Middle frontal gyrus (tissue), 1 donor: ENCODE measurements at regions not wholly inside any gene's neighbourhood (a gene's known extent, or its start where the extent isn't known, plus 50 kb on each side); places are given as distances from the start of the nearest gene placed in this dataset.

Source experiments
- DNase-seq: peaks from one replicate; pipeline ENCODE4 v3.0.0-alpha.2; 2015; ENCODE audit warnings: low spot score; ENCODE audit errors: extremely low spot score

DNA sequence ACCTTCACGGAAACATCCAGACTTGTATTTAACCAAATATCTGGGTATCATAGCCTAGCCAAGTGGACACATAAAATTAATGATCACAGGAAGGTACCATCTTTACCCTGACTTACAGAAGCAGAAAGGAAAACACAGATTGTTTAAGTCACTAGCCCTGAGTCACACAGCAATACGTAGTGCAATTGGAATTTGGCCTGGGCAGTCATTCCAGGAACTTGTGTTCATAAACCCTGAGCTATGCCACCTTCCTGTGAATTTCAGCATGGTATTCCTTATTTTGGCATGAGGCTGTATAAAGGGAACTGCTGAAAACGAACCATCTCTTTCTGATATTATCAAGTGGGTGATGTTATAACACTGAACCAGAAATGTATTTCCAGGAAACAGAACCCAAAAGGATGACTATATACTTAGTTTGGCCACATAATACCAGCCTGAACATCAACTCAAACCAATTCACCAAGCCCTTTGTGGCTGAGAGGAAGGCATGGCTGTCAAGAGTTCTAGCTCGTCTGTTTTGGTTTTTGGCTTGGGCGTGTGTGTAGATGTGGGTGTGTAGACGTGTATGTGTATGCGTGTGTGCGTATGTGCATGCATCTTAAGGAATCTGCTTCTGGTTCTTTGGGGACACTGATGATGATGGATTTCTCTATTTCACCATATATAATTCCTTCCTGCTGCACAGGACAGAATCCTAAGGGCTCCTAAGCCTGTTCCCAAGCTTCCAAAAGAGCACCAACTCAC lies 533.4 kb upstream of the ID2 start:
- DNase-seq, result no peak

DNA sequence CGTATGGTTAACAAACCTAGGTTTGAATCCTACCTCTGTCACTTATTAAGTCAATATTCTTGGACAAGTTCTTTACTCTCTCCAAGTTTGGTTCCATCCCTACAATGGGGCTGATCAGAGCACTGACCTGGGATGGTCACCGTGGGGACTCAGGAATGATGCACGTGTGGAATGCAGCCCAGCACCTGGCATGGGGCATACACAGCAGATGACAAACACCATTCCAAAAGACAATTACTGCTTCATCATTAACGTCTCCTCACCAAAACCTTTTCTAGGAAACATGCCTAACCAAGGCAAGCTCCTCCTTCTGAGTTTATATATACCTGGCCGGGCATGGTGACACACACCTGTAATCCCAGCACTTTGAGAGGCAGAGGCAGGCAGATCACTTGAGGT lies 532.9 kb upstream of the ID2 start:
- no peak for DNase-seq

DNA sequence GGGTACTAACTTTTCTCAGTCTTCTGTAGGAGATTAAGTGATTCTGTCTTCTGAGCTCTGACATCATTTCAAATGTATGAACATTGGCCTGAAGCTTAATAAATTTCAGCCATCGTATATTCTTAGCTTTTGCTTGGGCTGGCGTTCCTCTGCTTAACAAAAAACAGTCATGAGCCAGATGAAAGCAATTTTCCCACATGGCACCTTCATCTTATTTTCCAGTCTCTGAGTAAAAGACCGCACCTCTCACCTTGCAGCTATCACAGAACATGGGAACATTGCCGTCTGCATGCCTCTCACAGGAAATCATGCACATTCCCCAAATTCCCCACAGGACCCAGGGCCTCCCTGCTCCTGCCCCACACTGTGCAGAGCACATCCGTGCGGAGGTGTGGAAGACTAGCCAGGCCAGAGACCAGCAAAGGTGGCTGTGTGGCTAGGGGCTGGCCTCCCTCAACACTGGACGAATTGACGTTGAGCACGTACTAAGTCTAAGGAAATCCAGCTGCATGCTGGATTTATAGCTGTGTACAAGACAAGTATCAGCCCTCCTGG lies 531.8 kb upstream of the ID2 start:
- no peak for DNase-seq

DNA sequence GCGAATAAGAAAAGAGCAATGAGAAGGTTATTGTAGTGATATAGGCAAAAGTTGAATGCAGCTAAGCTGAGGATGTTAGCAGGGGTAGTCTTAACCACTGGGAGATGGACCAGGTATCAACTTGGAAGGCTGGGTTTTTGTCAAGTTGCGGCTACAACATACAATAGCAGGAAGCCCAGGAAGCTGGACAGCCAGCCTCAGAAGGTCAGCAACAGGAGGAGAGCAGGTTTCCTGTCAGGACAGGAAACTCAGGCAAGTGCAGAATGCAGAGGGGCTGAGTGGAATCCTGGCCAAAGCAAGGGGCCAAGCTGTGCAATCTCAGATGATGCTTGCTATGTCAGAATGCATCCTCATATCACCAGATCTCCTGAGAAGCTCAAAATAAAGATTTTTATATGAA lies 530.0 kb upstream of the ID2 start:
- DNase-seq, result no peak

DNA sequence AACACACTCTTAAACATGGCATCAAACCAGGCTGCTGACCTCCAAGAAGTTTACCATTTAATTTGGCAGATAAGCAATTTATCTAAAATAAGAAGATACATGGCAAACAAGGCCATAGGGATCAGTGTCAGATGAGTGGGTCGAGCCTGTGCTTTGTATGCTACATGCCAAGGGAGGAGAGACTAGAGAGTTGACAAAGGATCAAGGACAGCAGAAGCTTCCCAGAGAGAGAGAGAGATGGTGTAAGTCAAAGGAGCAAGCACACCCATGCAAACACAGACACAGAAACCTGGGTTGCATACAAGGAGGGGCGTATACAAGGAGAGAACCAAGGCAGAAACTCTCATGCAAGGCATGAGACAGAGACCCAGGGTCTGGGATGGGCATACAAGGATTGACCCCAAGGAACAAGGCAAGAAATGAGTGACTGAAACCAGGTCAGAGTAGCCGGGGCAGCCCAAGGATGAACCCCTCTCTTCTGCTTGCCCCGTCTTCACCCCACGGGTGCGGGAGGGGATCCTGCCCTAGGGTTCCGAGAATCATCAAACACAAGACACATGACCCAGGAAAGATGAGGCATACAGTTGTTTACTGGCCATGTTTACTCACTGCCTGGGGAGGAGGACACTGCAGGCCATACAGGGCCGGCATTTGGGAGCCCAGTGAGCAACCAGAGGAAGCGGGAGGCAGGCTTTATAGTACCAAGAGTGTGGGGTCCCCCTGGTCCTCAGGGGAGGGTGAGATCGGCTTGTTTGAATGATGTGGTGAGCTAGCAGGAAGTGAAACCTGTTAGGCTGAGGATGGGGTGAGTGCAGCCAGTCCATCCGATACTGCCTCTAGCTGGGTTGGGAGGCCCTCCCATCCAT lies 529.2 kb upstream of the ID2 start:
- DNase-seq, result no peak

DNA sequence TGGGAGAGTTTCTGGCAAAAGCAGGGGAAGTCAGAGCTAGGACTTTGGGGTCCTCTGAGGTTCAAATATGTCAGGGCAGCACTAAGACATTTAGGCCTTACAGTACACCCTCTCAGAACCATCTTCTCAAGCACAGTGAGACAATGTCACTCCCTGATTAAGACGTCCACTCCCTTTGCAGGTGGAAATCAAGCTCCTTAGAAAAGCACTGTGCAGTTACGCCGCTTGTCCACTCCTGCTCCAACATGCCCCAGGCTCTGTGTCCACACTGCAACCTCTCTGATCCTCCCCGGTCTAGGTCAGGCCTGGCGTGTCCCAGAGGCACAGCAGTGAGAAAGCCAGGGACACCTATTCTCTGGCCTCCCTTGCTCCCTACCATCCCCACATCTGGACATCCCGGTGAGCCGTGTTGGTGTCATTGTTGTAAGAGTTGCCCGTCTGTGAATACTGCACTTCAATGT lies 528.6 kb upstream of the ID2 start:
- DNase-seq, result no peak

DNA sequence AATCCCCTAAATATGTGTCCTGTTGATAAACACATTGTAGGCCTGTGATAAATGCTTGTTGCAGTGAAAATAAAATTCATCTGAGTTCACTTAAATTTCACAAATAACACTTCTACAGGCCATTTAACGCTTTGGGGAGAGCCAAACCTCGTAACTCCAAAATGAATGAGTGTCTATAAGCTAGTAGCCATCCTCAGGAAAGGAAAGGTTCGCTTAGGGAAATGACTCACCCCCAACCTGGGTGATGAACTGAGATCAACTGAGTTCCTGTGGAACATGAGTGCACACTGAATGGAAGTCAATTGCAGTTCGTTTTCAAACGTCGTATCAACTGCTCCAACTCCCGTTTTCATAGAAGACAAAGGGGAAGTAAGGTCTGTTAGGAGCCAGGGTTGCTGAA lies 527.6 kb upstream of the ID2 start:
- DNase-seq, result no peak

DNA sequence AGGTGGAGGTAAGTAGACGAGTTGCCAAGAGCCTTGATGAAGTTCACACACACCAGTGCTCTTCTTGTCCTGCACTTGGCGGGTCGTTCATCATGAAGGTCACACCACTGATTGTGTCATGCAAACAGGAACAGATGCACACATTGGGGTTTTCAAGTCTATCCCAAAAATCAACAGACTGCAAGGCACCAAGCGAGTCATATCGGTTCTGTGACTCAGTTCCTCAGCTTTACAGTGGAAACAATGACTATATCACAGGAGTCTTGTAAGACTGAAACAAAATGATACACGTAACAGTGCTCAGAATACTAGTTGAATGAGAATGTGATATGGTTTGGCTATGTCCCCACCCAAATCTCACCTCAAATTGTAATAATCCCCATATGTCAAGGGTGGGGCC lies 526.9 kb upstream of the ID2 start:
- DNase-seq, result no peak

DNA sequence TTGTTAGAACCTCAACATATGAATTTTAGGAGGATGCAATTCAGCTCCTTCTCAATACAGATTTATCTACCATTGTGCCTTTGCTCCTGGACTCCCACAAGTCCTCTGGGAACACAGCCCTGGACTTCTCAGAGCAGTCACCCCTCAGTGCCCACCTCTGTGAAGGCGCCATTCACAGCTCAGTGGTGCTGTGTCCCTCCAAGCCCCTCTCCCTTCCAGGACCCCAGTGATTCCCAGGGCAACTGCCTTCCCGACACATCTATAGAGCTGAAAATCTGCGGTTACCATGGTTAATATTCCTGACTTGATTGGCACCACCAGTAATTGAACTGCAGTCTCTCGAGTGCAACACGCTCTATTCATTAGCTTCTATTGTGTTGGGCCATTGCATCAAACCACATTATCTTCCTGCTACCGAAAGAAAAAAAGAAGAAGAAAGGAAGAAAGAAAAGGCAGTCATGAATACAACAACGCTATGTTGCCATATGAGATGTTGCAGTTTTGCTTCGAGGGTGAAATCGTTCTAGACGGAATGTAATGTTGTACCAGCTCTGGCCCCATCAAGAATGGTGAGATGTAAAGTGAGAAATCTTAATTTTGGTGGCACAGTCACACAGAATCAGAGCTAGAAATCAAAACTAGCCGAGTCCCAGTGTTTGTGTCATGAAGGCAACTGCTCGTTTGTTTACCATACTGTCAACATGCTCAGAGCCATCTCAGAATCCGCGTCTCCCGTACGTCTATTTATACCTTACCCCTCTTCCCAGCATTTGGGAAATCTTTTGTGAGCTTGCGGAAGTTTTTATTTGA lies 524.0 kb upstream of the ID2 start:
- DNase-seq, result no peak

DNA sequence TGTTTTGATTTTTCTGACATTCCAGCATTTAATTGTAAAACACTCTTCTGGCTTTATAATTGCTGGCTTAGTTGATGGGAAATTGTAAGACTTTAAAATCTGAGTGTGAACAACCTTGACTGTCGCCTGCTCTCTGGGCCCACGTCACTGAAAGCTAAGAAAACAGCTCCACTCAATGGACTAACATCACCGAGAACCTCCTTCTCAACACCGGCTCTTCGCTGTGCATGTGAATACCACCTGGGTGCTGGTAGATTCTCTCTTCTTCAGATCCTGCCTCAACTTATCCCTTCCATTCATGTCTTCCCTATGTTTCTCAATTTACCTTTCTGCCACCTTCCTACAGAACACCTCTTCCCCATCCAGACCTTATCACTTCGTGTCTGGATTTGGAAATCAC lies 523.1 kb upstream of the ID2 start:
- no peak for DNase-seq

DNA sequence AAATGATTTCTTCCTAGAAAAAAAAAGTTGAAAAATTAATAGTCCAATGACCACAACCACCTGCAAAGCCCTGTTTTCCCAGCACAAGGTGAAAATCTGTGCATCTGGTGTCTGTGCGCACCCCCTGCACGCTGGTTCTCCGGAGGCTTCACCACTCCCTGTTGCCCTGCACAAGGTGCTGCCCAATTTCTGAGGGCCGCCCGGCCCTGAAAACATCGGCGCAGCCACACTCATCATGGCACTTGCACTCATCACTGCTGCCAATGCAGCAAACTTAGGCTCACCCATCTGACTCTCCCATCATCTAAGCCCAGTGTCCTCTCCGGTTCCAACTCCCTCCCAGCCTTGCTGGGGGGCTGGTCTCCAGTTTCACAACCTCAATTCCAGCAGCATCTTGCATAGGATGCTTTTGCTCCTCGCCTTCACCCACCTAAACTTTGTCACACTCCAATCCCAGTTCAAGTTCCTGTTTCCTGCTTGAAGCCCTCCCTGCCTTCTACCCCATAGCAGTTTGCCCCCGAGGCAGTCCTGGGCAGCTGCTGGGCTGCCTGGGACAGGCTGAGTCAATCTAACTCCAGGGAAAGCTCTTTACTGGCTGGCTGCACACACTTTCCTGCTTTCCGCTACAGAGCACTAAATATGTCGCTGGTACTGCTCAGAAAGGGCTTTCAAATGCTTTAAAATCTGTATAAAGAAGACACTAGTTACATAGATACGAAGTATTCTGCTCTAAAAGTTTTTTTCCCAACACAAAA lies 522.5 kb upstream of the ID2 start:
- no peak for DNase-seq

DNA sequence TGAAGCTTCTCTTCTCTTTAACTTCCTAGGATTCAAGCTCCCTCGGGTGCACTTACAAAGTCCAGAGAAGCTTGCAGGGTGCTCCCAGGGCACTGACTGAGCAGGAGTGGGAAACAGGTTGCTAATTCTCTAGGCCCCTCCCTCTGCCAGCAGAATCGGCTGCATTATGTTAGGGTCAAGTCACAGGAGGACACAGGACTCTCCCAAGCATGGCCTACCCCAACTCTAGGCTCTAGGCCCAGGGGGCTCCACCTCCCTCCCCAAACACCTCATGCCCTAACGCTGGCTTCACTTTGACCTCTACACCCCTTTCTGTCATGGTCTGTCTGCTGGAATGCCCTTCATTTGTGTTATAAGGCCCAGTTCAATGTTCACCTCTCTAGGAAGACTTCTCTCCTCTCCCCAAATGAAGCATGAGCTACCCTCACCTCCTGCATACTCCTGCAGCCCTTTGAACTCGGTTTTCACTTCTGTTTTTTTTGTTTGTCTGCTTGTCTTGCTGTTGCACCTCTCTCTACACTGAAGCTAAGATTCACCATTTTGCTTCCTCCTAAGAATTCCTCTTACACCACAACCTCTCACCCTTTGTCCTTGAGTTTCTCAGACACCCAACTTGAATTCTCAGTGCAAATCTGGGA lies 521.8 kb upstream of the ID2 start:
- DNase-seq, result no peak

DNA sequence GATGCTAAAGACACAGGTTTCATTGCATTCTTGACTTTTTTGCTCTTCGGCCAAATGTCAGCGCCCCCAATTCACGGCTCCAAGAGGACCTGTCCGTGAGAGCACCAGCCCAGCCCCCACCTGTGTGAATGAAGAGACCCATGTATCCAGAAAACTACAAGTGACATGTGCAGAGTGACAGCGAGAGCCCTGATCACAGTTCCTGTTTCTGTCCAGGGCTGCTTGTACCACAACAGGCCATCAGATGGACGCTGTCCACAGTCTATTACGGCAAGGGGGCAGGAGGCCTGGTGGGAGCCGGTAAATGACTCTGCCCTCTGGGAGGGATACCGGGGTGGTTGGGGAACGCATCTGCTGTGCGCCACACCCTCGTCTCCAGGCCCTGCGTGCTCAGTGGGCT lies 520.9 kb upstream of the ID2 start:
- DNase-seq, result no peak

DNA sequence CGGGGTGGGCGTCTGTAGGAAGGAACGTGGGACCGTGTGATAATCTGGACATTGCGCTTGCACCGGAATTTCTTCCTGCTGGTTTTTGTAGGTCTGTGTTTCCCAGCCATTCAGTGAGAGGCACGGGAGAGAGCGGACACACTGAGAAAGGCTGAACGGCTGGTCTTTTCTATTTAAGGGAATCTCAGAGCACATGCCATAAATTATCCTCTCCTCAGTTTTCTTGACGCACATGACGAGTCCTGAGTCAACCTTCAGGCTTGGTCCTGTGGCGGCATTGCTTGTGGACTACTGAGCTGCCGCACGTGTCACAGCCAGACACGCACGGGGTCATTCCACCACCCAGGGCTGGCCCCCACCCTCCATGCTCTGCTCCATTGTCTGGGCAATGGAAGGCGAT lies 519.3 kb upstream of the ID2 start:
- no peak for DNase-seq

DNA sequence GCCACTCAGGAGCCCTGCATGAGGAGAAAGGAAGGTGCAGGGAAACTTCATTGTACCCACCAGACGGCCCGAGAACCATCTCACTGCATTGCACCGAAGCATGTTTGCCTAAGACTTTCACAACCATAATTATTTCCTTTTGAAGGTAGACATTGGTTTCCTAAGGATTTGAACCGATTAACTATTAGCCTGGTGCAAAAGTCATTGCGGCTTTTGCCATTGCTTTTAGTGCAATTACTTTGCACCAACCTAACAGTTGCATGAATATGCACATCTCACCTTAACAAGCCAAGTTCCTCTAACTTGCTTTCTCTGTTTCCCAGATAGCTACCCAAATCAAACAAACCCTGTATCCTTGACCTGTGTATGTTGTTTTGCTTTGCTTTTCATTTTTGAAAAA lies 516.3 kb upstream of the ID2 start:
- DNase-seq, result no peak

DNA sequence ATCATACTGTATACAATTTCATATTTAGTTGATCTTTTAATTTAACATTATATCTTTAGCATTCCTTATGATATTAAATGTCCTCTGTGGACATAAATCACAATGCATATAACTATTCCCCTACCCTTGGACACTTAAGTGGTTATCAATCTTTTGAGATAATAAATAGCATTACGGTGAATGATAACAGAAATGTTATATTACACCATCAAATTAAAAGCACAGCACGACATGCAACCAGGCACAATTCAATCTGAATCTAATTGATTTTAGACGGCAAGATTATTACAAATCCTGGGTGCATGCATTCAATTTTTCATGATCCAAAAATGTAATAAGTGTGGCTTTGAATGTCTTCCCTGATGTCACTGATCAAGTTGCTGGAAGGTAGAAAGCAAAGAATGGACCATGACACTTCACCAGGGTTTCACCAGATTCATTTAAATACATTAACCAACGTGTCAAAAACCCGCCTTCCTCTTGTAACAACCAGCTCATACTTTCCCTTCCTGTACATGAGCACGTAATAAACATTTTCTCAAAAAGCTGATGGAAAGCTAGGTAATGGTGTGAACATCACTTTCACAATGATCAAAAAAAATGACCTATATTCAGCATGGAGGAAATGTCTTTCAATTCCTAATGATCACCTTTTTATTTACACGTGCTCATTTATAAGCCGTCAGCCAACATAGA lies 513.7 kb upstream of the ID2 start:
- DNase-seq, result no peak

DNA sequence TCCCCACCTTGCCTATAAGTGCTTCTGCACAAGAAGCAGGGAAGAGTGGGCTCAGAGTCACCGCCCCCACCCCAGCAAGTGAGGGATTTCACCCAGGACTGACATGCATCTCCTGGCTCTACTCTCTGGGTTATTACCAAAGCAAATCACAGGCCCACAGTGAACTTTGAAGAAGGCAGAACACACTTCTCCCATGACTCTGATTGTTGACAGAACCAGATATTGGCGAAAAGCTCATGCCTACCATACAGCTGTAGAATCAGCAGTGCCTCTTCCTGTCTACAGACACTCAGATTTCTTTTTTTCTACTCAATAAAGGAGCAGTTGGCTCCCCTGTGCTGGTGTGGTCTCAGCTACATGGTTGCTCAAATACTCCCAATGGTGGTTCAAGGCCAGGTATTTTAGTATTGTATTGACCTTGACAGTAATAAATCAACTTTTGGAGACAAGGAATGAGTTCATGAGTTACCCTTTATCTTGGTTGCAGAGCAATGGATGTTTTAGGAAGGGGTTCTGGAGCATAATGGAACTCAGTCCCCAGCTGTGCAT lies 512.9 kb upstream of the ID2 start:
- DNase-seq, result no peak

DNA sequence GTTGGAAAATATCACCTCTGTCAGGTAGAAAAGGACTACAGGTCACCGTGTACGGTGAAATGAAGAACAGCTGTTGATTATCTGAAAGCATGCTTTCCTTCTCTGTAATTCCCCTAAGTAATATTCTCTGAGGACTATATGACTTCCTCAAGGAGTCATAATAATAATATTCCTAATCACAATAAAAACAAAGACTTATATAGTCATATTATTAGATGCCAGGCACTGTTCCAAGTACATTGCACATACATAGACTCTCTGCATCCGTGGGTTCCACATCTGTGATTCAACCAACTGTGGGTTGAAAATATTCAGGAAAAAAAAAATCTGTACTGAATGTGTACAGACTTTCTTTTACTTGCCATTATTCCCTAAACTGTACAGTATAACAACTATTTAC lies 512.4 kb upstream of the ID2 start:
- DNase-seq, result peak; percentile 11

DNA sequence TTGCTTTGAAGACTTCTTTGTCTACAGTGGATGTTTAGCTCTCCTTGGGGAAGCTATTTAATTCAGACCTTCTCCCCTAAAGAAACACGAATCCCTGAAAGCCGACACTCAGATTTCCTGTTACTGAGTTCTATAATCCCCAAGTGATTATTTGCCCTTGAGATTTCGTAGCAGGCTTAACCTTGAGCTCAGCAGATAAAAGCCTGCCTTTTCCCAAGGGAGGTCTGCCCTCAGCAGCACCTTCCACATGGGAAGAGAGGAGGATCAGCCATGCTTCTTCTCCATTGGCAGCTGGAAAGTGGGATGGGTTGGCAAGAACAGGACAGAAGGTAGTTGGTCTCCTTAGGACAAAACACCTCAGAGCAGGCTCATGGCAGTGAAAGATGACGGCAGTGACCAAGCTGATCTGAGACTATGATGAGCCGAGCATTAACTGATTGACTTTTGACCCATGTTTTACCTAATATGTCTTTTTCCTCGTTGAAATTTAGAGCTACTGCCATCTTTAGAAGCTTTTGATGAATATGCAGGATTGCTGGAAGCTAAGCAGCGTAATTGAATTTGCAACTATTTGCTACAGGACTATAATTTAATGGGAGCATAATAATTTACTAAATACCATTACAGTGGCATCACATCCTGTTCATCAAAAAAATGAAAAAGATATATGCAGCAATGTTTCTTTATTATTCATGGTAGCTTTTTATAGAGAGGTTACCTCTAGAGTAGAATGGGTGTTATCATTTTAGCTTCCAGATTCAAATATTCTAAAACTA lies 511.1 kb upstream of the ID2 start:
- no peak for DNase-seq
